SU-DHL-6 (cell line): ENCODE measurements at regions not wholly inside any gene's neighbourhood (a gene's known extent, or its start where the extent isn't known, plus 50 kb on each side); places are given as distances from the start of the nearest gene placed in this dataset.

ENCODE experiments used
- H2AFZ ChIP-seq: fragments of 200-600 bp; sonication (generic); 2 replicates; pipeline ENCODE4 v1.6.1; 2014; ENCODE audit warnings: low read depth, mild to moderate bottlenecking, moderate library complexity, mixed read lengths, antibody characterized with exemption, low read length; ENCODE audit not compliant: severe bottlenecking
- H3F3A ChIP-seq: fragments of 200-600 bp; shearing (Covaris generic); 2 replicates; pipeline ENCODE4 v1.6.0; 2016; ENCODE audit warnings: antibody characterized with exemption, mild to moderate bottlenecking; ENCODE audit not compliant: insufficient read depth
- H3K27ac ChIP-seq: fragments of 200-600 bp; sonication (generic); 2 replicates; pipeline ENCODE4 v1.5.1; 2016; ENCODE audit warnings: low read depth, mild to moderate bottlenecking, low read length, moderate library complexity, mixed read lengths
- H3K27me3 ChIP-seq: fragments of 200-600 bp; sonication (generic), shearing (Covaris generic); 2 replicates; pipeline ENCODE4 v1.6.0; 2014; ENCODE audit warnings: mild to moderate bottlenecking, low read length
- H3K36me3 ChIP-seq: fragments of 200-600 bp; sonication (generic); 2 replicates; pipeline ENCODE4 v1.6.1; 2014; ENCODE audit warnings: mild to moderate bottlenecking, low read length, mixed read lengths
- H3K4me2 ChIP-seq: fragments of 300-600, 200-600 bp; shearing (Covaris generic), sonication (generic); 2 replicates; pipeline ENCODE4 v1.6.0; 2014; ENCODE audit warnings: low read length, low read depth, mild to moderate bottlenecking; ENCODE audit not compliant: poor library complexity, severe bottlenecking
- H3K4me3 ChIP-seq: fragments of 200-600 bp; sonication (generic); 2 replicates; pipeline ENCODE4 v1.5.1; 2014; ENCODE audit warnings: antibody characterized with exemption, low read length, mild to moderate bottlenecking, mixed read lengths; ENCODE audit not compliant: insufficient read depth, poor library complexity, severe bottlenecking
- H3K79me2 ChIP-seq: fragments of 200-600 bp; sonication (generic); 2 replicates; pipeline ENCODE4 v1.6.1; 2014; ENCODE audit warnings: mild to moderate bottlenecking, low read length, moderate library complexity; ENCODE audit not compliant: insufficient read depth
- H3K9ac ChIP-seq: fragments of 200-600 bp; sonication (generic); 2 replicates; pipeline ENCODE4 v1.7.0; 2014; ENCODE audit warnings: mild to moderate bottlenecking, low read length
- H3K9me2 ChIP-seq: fragments of 200-600 bp; sonication (generic); replicated peaks from 2 replicates; pipeline ENCODE4 v1.6.1; 2014; ENCODE audit warnings: low read length; ENCODE audit not compliant: insufficient read depth
- H3K9me3 ChIP-seq: fragments of 200-600 bp; sonication (generic); 2 replicates; pipeline ENCODE4 v1.6.1; 2014; ENCODE audit warnings: low read length, mixed read lengths; ENCODE audit not compliant: insufficient read depth
- H4K20me1 ChIP-seq: fragments of 200-600 bp; sonication (generic); 2 replicates; pipeline ENCODE4 v1.6.1; 2014; ENCODE audit warnings: low read depth, mild to moderate bottlenecking, antibody characterized with exemption, low read length, moderate library complexity, mixed read lengths
- CTCF ChIP-seq: fragments of 200-600 bp; sonication (generic); IDR thresholded peaks from one replicate; pipeline ENCODE4 v1.5.1; 2017; ENCODE audit warnings: antibody characterized with exemption, mild to moderate bottlenecking, low read length, moderate library complexity; ENCODE audit not compliant: insufficient read depth, poor library complexity, severe bottlenecking
- EZH2phosphoT487 ChIP-seq: fragments of 200-600 bp; sonication (generic), shearing (Covaris generic); conservative IDR thresholded peaks from 2 replicates; pipeline ENCODE4 v1.6.1; 2018; ENCODE audit warnings: mild to moderate bottlenecking, antibody characterized with exemption, low read length, moderate library complexity, mixed read lengths

GRCh38 chr10:128553755-128554154 is 427.5 kb upstream of the MKI67 start:
- Histone ChIP-seq H4K20me1 (no peaks in the 10 kb centered on the region), H3K79me2 (no peaks in the 10 kb centered on the region), H3K4me2 (no peak overlapping the region), H3K27me3 (no peaks in the 10 kb centered on the region), H3K27ac (no peak overlapping the region), H3K9me3 (no peaks in the 10 kb centered on the region), H3K4me3 (no peak overlapping the region), H3F3A (no peaks in the 10 kb centered on the region), H3K36me3 (no peaks in the 10 kb centered on the region), H3K9ac (no peak overlapping the region), H3K9me2 (no peaks in the 10 kb centered on the region), H2AFZ (no peak overlapping the region)
- TF ChIP-seq EZH2phosphoT487 (no peak), CTCF (no peak)

GRCh38 chr10:128556182-128557110 is 430.2 kb upstream of the MKI67 start:
- no peaks in the 10 kb centered on the region; the same call in 1 of the 2 replicates for H3K27me3 ChIP-seq
- H3F3A ChIP-seq = no peaks in the 10 kb centered on the region
- TF ChIP-seq EZH2phosphoT487 (no peak), CTCF (no peak)
- no peaks in the 10 kb centered on the region for H3K79me2 ChIP-seq
- H3K9ac ChIP-seq = no peak overlapping the region
- H4K20me1 ChIP-seq = no peaks in the 10 kb centered on the region
- no peaks in the 10 kb centered on the region for H3K36me3 ChIP-seq
- no peaks in the 10 kb centered on the region for H3K9me3 ChIP-seq
- H3K4me2 ChIP-seq = no peak overlapping the region
- no peak overlapping the region for H3K4me3 ChIP-seq
- no peak overlapping the region for H3K27ac ChIP-seq
- H2AFZ ChIP-seq = no peak overlapping the region
- no peaks in the 10 kb centered on the region for H3K9me2 ChIP-seq

- Histone ChIP-seq H3K27me3 (no peaks in the 10 kb centered on the region; the same call in 1 of the 2 replicates), H3K4me2 (no peak overlapping the region), H3K9me3 (no peaks in the 10 kb centered on the region), H2AFZ (no peak overlapping the region), H4K20me1 (no peaks in the 10 kb centered on the region), H3K27ac (no peak overlapping the region), H3K9ac (no peak overlapping the region), H3K4me3 (no peak overlapping the region), H3K36me3 (no peaks in the 10 kb centered on the region), H3K9me2 (no peaks in the 10 kb centered on the region), H3K79me2 (no peaks in the 10 kb centered on the region), H3F3A (no peaks in the 10 kb centered on the region)
- TF ChIP-seq EZH2phosphoT487 (no peak), CTCF (no peak)
Observed at GRCh38 chr10:128557149-128557710, 431.0 kb upstream of the MKI67 start.
